HG02981 (cell line): ENCODE measurements at regions not wholly inside any gene's neighbourhood (a gene's known extent, or its start where the extent isn't known, plus 50 kb on each side); places are given as distances from the start of the nearest gene placed in this dataset.
"Not testable (repeated sequence)": the region's sequence is repeated elsewhere in the genome, so short reads cannot be mapped to it uniquely, and the experiment has no call there.

Source experiments
- ATAC-seq: cut with Tn5 transposase; IDR thresholded peaks from one replicate; pipeline ENCODE4 v1.9.1; 2021; ENCODE audit warnings: mild to moderate bottlenecking, moderate library complexity; ENCODE audit not compliant: unreplicated experiment

GRCh38 chr2:16182841-16183240 is 242.5 kb downstream of the MYCN start:
- no peak for ATAC-seq

- not testable (repeated sequence) for ATAC-seq
Observed at GRCh38 chr2:16182311-16182815, 242.0 kb downstream of the MYCN start.

GRCh38 chr2:16181741-16182090 is 241.4 kb downstream of the MYCN start:
- no peak for ATAC-seq

DNA sequence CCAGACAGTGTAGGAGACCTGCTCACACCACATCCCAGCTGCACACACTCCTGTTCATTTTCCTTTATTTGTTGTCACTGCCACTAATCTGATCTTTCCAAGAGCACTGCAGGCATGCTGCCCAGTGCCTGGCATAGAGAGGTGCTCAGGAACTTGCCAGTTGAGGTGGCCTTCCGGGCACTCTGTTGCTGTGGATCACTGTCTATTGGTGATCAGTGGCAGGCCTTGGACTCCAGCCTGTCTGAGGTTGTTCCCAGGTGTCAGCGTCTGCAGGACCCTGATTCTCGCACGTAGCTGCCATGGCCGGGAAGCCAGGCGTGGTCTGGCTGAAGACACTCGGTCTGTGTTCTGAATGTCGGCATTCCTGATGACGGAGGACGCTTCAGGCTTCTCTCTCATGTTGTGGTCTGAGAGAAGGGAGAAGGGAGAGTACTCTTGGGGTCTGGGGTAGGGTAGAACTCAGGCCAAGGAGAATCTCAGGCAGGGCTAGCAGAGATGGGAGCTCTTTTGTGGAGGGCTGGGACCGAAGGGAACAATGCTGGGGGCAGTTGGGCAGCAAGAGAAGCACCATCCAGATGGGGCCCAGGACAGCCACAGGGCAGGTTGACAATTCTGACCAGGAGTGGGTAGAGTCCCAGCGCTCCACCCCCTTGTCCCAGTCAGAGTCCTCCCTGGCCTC is 240.9 kb downstream of the MYCN start:
- ATAC-seq: no peak

GRCh38 chr2:16180631-16181030 is 240.3 kb downstream of the MYCN start:
- ATAC-seq: no peak

DNA sequence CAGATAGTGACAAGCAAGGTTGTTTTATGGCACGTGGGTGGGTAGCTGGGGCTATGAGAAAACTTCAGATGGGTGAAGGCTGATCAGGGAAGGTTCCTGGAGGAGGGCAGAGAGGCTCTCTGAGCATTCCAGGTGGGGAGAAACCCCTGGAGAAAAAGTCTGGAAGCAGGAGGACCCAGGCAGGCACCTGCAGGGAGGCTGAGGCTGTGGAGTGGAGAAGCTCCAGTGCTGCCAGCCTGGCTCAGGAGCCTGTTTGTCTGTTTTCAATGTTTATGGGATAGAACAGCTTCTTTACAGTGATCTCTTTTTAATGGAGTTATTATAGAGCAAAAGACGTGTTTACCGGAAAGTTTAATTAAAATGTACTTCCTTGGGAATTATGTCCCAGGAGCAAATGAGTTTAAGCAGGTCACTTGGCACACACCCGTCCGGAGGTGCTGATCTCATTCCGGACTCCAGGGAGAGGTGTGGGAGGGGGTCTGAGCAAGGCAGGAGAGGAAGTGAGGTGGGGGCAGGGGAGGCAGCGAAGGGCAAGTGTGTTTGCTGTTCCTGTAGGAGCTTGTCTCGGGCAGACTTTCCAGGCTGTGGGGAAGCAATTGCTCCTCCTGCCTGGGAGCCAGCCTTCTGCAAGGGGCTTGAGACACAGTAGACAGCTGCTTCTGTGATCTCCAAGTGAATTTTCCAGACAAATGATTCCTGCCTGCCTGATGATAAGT is 239.5 kb downstream of the MYCN start:
- no peak for ATAC-seq

- ATAC-seq: no peak
Observed at GRCh38 chr2:16178551-16179130, 238.3 kb downstream of the MYCN start.

DNA sequence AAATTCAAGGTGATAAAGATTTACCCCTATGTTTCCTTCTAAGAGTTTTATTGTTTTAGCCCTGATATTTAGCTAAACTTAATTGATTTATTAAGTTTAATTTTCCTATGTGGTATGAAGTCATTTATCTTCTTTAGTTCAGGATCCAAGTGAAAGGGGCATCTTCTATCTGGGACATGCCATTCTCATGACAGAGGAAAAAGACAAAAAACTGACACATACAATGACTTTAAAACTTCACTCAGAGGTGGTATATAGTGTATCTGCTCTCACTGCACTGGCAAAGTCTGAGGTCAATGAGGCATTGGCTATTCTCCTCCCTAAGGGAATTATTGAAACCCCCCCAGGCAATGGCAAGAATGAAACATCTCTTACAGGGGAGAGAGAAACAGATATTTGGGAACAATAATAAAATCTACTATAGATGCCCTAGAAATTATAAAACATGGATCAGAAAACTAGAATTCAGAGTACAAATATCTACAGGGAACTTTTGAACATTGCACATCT is 237.4 kb downstream of the MYCN start:
- ATAC-seq: no peak

DNA sequence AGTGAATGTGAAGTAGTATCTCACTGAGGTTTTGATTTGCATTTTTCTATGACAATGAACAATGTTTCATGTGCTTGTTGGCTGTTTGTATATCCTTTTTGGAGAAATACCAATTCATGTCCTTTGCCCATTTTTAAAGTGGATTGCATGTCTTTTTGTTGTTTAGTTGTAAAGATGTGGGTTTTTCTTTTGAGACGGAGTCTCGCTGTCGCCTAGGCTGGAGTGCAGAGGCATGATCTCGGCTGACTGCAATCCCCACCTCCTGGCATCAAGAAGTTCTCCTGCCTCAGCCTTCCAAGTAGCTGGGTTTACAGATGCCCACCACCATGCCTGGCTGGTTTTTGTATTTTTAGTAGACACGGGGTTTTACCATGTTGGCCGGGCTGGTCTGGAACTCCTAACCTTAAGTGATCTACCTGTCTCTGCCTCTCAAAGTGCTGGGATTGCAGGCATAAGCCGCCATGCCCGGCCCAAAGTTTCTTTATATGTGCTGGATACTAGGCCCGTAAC is 236.7 kb downstream of the MYCN start:
- ATAC-seq: no peak

DNA sequence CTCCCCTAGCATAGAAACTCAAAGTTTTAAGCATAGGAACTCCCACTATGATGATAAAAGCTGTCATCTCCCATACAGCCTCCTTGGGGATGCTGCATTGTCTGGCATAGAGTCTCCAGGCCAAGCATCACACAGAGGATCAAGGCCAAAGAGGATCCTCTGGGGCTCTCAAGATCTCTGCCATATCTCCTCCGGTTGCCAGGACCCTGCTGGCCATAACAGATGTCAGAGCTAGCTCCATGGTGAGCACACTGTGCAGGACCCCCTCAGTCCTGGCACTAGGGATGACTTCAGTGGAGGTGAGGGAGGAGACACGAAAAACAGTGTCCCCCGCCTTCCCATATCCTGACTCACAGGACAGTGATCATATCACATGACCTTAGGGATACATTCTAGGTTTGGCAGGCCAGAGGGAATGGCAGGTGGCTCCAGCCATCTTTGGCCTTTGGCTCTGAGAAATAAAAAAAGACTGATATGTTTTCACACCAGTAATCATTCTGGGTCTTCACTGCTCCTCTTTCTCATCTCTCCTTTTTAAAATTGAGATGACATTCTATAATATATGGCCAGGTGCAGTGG is 235.0 kb downstream of the MYCN start:
- ATAC-seq: no peak

GRCh38 chr2:16174693-16175045 is 234.3 kb downstream of the MYCN start:
- ATAC-seq: no peak

DNA sequence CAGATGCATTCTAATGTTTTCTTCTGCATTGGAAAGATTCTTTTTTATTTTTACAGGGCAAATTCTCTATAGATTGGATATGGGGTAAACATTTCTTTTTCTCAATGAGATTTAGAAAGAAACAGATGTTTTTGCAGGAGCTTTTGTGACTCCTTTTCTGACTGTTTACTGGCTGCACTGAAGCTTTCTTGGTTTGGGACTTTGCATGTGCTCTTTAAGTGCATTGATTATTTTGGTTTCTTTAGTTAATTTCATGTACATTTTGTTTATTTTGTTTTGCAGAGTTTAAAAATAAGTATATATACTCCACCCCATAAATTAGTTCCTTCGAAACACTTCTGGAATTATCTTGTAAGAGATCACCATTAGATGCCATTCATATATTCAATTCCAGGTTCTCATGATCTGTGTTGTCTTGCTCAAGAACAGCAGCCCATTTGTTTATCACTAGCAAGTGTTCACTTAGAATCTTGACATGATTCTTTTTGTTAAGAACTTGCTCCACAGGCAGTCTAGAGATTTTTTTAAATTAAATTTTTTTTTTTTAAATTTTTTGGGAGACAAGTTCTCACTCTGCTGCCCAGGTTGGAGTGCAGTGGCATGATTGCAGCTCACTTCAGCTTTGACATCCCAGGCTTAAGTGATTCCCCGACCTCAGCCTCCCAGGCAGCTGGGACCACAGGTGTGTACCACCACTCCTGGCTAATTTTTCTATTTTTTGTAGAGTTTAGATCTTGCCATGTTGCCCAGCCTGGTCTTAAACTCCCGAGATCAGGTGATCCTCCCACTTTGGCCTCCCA is 233.7 kb downstream of the MYCN start:
- ATAC-seq: no peak

DNA sequence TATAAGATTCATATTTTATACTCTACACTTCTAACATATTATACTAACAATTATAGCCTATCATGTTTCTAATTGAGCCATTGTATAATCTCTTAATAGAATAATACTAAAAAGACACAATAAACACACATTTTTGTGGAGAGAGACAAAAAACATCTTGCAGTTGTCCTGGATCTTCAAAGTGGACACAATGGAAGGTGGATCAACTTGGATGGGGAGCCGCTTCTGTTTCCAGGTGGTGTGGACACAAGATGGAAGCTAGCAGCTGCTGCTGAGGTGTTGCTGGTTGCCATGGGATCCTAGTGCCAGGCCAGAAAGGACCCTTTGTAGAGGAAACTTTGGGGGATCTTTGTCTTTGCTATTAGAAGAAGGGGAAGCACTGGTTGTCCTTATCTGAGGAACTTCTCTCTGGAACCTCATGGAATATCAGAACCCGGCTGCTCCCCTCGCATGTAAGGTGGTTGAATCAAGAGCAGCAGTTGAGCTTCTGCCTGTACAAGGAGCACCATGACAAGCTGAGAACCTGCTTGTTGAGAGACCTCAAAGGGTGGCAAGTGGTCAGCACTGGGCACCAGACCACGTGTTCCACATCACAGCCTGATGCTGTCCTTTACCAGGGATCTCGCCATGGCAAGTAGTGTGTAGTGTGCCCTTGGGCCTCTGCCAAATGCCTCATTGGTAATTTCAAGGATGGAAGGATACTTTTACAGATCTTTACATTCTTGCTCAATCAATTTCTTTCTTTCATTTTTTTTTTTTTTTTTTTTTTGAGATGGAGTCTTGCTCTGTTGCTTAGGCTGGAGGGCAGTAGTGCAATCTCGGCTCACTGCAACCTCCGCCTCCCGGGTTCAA is 232.2 kb downstream of the MYCN start:
- ATAC-seq: no peak

DNA sequence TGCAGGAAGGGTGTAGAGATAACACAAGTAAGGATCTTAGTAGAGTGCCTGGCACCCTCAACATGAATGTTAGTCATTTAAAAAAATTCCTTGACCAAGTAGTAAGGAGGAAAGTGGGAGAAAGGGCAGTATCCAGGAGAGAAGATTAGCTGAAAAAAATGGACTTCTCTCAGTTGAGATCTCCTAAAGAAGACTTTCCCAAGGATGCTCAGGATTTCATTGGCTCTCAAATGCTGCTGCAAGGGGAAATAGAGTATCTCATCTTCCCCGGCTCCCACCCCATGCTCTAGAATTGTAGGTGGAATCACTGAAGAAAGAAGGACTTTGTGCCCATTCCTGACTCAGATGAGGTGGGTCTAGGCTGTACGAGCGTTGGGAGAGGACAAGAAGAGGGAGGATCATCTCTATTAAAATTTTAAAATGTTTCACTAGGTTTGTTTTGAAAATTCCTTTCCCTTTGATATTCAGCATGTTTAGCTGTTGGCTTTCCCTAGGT is 231.1 kb downstream of the MYCN start:
- no peak for ATAC-seq

- no peak for ATAC-seq
Observed at GRCh38 chr2:16170675-16171424, 230.5 kb downstream of the MYCN start.

DNA sequence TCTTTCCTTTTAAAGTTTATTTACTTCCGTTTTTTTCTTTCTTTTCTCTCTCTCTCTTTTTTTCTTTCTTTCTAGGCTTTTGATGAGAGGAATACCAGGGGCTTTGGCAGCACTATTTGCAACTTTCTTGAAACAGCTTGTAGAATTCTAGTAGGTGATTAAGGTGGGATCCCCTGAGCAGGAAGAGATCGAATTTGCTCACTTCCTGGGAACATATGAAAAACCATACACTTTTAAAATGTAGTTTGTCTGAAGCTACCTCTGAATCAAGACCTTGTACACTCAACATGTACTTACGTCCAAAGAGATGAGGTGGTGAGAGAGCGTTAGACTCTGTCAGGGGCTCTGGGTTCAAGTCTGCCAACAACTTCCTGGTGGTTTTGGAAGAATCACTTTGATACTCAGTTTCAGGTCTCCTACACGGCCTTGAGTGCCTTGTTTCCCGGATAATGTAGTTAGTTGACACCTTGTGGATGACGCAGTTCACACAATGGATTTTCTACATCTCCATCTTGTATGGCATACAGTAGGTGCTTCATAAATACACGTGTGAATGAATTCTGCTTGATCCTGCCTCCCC is 229.1 kb downstream of the MYCN start:
- ATAC-seq: no peak

- no peak for ATAC-seq
Observed at GRCh38 chr2:16168506-16169264, 228.3 kb downstream of the MYCN start.
